H9 (cell line): ENCODE measurements at regions not wholly inside any gene's neighbourhood (a gene's known extent, or its start where the extent isn't known, plus 50 kb on each side); places are given as distances from the start of the nearest gene placed in this dataset.

ENCODE experiments used
- DNase-seq: peaks from one replicate; pipeline ENCODE4 v3.0.0-alpha.2; 2017
- H2AFZ ChIP-seq: one replicate; pipeline ENCODE4 v1.6.1; 2013; ENCODE audit warnings: mild to moderate bottlenecking, low read length, control low read depth, moderate library complexity
- H2AK5ac ChIP-seq: 2 replicates; pipeline ENCODE4 v1.6.1; 2013; ENCODE audit warnings: low read length, control low read depth, mixed read lengths; ENCODE audit not compliant: insufficient read length
- H2BK120ac ChIP-seq: one replicate; pipeline ENCODE4 v1.6.1; 2013; ENCODE audit warnings: low read depth, mild to moderate bottlenecking, low read length, control low read depth, inconsistent platforms; ENCODE audit not compliant: poor library complexity, severe bottlenecking
- H2BK12ac ChIP-seq: 2 replicates; pipeline ENCODE4 v1.6.1; 2013; ENCODE audit warnings: low read length, control low read depth, mixed read lengths, low read depth; ENCODE audit not compliant: insufficient read length
- H2BK15ac ChIP-seq: 2 replicates; pipeline ENCODE4 v1.6.1; 2013; ENCODE audit warnings: low read depth, low read length, control low read depth
- H2BK20ac ChIP-seq: one replicate; pipeline ENCODE4 v1.6.1; 2013; ENCODE audit warnings: low read depth, mild to moderate bottlenecking, low read length, control low read depth, inconsistent platforms; ENCODE audit not compliant: poor library complexity, severe bottlenecking
- H2BK5ac ChIP-seq: 2 replicates; pipeline ENCODE4 v1.6.1; 2013; ENCODE audit warnings: low read length, control low read depth, mixed read lengths; ENCODE audit not compliant: insufficient read length
- H3K14ac ChIP-seq: 2 replicates; pipeline ENCODE4 v1.6.1; 2013; ENCODE audit warnings: low read length, control low read depth; ENCODE audit not compliant: insufficient read depth
- H3K18ac ChIP-seq: 2 replicates; pipeline ENCODE4 v1.6.1; 2013; ENCODE audit warnings: low read depth, mild to moderate bottlenecking, mixed read lengths, low read length, control low read depth; ENCODE audit not compliant: insufficient read length
- H3K23ac ChIP-seq: 2 replicates; pipeline ENCODE4 v1.6.1; 2013; ENCODE audit warnings: low read length, control low read depth, mixed read lengths, low read depth; ENCODE audit not compliant: insufficient read length
- H3K23me2 ChIP-seq: 2 replicates; pipeline ENCODE4 v1.6.1; 2013; ENCODE audit warnings: low read depth, mild to moderate bottlenecking, mixed read lengths, low read length, control low read depth; ENCODE audit not compliant: insufficient read length, poor library complexity, severe bottlenecking
- H3K27ac ChIP-seq: 2 replicates; pipeline ENCODE4 v1.5.1; 2013; ENCODE audit warnings: low read length, control low read depth, mixed read lengths, low read depth; ENCODE audit not compliant: insufficient read length
- H3K27me3 ChIP-seq: 2 replicates; pipeline ENCODE4 v1.6.1; 2013; ENCODE audit warnings: low read length, control low read depth, inconsistent platforms; ENCODE audit not compliant: insufficient read depth
- H3K4ac ChIP-seq: 2 replicates; pipeline ENCODE4 v1.6.1; 2013; ENCODE audit warnings: low read depth, mild to moderate bottlenecking, control low read depth, inconsistent platforms, low read length, moderate library complexity
- H3K4me1 ChIP-seq: 2 replicates; pipeline ENCODE4 v1.6.1; 2013; ENCODE audit warnings: low read length, control low read depth, inconsistent platforms; ENCODE audit not compliant: insufficient read depth
- H3K4me2 ChIP-seq: 2 replicates; pipeline ENCODE4 v1.6.1; 2013; ENCODE audit warnings: low read length, control low read depth, mixed read lengths; ENCODE audit not compliant: insufficient read length, insufficient read depth
- H3K56ac ChIP-seq: 2 replicates; pipeline ENCODE4 v1.6.1; 2013; ENCODE audit warnings: low read depth, mild to moderate bottlenecking, mixed read lengths, low read length, control low read depth; ENCODE audit not compliant: insufficient read length
- H3K79me1 ChIP-seq: 2 replicates; pipeline ENCODE4 v1.6.1; 2013; ENCODE audit warnings: low read depth, mild to moderate bottlenecking, moderate library complexity, low read length, control low read depth, inconsistent platforms; ENCODE audit not compliant: insufficient read depth, poor library complexity, severe bottlenecking
- H3K79me2 ChIP-seq: 2 replicates; pipeline ENCODE4 v1.6.1; 2013; ENCODE audit warnings: low read length, control low read depth, inconsistent platforms; ENCODE audit not compliant: insufficient read depth
- H3K9ac ChIP-seq: 2 replicates; pipeline ENCODE4 v1.6.1; 2013; ENCODE audit warnings: low read length, control low read depth, mixed read lengths; ENCODE audit not compliant: insufficient read length; ENCODE audit errors: extremely low read depth
- H3K9me3 ChIP-seq: one replicate; pipeline ENCODE4 v1.6.1; 2013; ENCODE audit warnings: low read depth, low read length, inconsistent platforms; ENCODE audit not compliant: control insufficient read depth
- H3T11ph ChIP-seq: one replicate; pipeline ENCODE4 v1.6.1; 2013; ENCODE audit warnings: mild to moderate bottlenecking, low read length, control low read depth, inconsistent platforms
- H4K20me1 ChIP-seq: one replicate; pipeline ENCODE4 v1.6.1; 2013; ENCODE audit not compliant: control insufficient read depth, insufficient read length, insufficient read depth
- H4K5ac ChIP-seq: 2 replicates; pipeline ENCODE4 v1.6.1; 2013; ENCODE audit warnings: low read depth, mild to moderate bottlenecking, mixed read lengths, low read length, control low read depth; ENCODE audit not compliant: insufficient read length
- H4K8ac ChIP-seq: replicated peaks from 2 replicates; pipeline ENCODE4 v1.6.1; 2013; ENCODE audit warnings: low read length, control low read depth, mixed read lengths, low read depth; ENCODE audit not compliant: insufficient read length
- H4K91ac ChIP-seq: 2 replicates; pipeline ENCODE4 v1.6.1; 2013; ENCODE audit warnings: low read depth, mild to moderate bottlenecking, moderate library complexity, mixed read lengths, low read length, control low read depth; ENCODE audit not compliant: insufficient read length
- H3K27ac Mint-ChIP-seq, 3 experiments: 2 replicates in 2 of 3; 3 replicates in 1 of 3; pipeline ENCODE4 v1.8.0; 2020 to 2021; ENCODE audit warnings: mixed read lengths in 3 of 3, mild to moderate bottlenecking in 1 of 3, moderate library complexity in 1 of 3
- H3K27me3 Mint-ChIP-seq: 2 replicates; pipeline ENCODE4 v1.8.0; 2021; ENCODE audit warnings: low read depth, mild to moderate bottlenecking, moderate library complexity, mixed read lengths
- H3K36me3 Mint-ChIP-seq, 3 experiments: 2 replicates in 2 of 3; 3 replicates in 1 of 3; pipeline ENCODE4 v1.8.0; 2020 to 2021; ENCODE audit warnings: low read depth in 3 of 3, mixed read lengths in 3 of 3; ENCODE audit not compliant: insufficient read depth in 1 of 3
- H3K4me1 Mint-ChIP-seq, 2 experiments: 2 replicates each; pipeline ENCODE4 v1.8.0; 2020; ENCODE audit warnings: mixed read lengths in 2 of 2
- H3K4me3 Mint-ChIP-seq, 2 experiments: 2 replicates in 1 of 2; 3 replicates in 1 of 2; pipeline ENCODE4 v1.8.0; 2020 to 2021; ENCODE audit warnings: mild to moderate bottlenecking in 2 of 2, mixed read lengths in 2 of 2, moderate library complexity in 1 of 2
- H3K9me3 Mint-ChIP-seq, 2 experiments: 2 replicates in 1 of 2; 3 replicates in 1 of 2; pipeline ENCODE4 v1.8.0; 2020; ENCODE audit warnings: mild to moderate bottlenecking in 2 of 2, mixed read lengths in 2 of 2, moderate library complexity in 1 of 2
- CTCF ChIP-seq: fragments of 200-600 bp; sonication (generic); conservative IDR thresholded peaks from 3 replicates; pipeline ENCODE4 v1.8.0; 2021; ENCODE audit warnings: antibody characterized with exemption, mild to moderate bottlenecking
- WGBS: extraction: QIAGEN DNeasy Blood & Tissue Kit; methylation state at CpG from one replicate; pipeline ENCODE4 v1.1.7; 2013; ENCODE audit warnings: missing lambda C conversion rate, low lambda C conversion rate, mixed read lengths; ENCODE audit not compliant: insufficient read length; ENCODE audit errors: extremely low coverage; 5-methylcytosine and 5-hydroxymethylcytosine counted together

- H2AK5ac ChIP-seq, result no peak overlapping the region
- no peak overlapping the region for H4K5ac ChIP-seq
- H2BK5ac ChIP-seq, result no peak overlapping the region
- no peak overlapping the region for H4K8ac ChIP-seq
- H3K27me3 ChIP-seq, result no peaks in the 10 kb centered on the region
- Mint-ChIP-seq H3K4me3 (no peak overlapping the region), H3K9me3 (peaks cover 21 to 25% of the 10 kb centered on the region in 2 experiments), H3K36me3 (peaks cover 10 to 22% (median 15%) of the 10 kb centered on the region in 3 experiments), H3K27ac (no peak overlapping the region), H3K4me1 (no peaks in the 10 kb centered on the region), H3K27me3 (no peaks in the 10 kb centered on the region; the same call in 1 of the 2 replicates)
- H3K4me1 ChIP-seq, result no peaks in the 10 kb centered on the region
- H3K79me2 ChIP-seq, result no peaks in the 10 kb centered on the region
- H3K9me3 ChIP-seq, result no peaks in the 10 kb centered on the region
- H3T11ph ChIP-seq, result no peak overlapping the region
- no peaks in the 10 kb centered on the region for H3K23me2 ChIP-seq
- no peak for DNase-seq
- no peak overlapping the region for H3K56ac ChIP-seq
- no peak overlapping the region for H4K91ac ChIP-seq
- no peaks in the 10 kb centered on the region for H4K20me1 ChIP-seq
- H2BK120ac ChIP-seq, result no peak overlapping the region
- no peak overlapping the region for H3K4me2 ChIP-seq
- no CpG with 5 or more reads among the region's 5 CpGs for WGBS
- no peak overlapping the region for H2BK15ac ChIP-seq
- H3K9ac ChIP-seq, result no peak overlapping the region
- H2BK12ac ChIP-seq, result no peak overlapping the region
- no peak overlapping the region for H3K23ac ChIP-seq
- no peak overlapping the region for H2AFZ ChIP-seq
- H2BK20ac ChIP-seq, result no peak overlapping the region
- TF ChIP-seq CTCF, result no peak
- no peak overlapping the region for H3K18ac ChIP-seq
- no peak overlapping the region for H3K27ac ChIP-seq
- no peak overlapping the region for H3K14ac ChIP-seq
- no peak overlapping the region for H3K4ac ChIP-seq
- H3K79me1 ChIP-seq, result no peaks in the 10 kb centered on the region
These were observed 495.0 kb downstream of the DMAC1 start for GRCh38 chr9:7304627-7304995.
